ENCODE measurements at regions not wholly inside any gene's neighbourhood (a gene's known extent, or its start where the extent isn't known, plus 50 kb on each side); places are given as distances from the start of the nearest gene placed in this dataset.

DNA sequence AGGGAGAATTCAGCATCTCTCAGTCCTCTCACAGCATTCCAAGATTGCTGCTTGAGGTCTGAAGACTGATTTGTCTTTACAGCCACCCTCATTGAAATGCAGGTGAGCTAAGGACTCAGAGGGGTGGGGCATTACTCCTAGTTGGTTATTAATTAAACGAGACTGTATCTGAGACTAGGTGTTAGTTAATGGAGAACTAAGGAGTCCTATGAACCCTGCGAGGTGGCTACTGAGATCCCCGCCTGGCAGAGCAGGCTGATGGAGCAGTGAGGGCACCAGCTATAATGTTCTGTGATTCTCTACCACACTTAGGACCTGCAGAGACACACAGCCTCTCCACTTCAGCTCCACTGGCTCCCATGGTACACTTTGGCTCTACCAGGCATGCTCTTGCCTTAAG lies 215.3 kb downstream of the MID1IP1 start:
- TF ChIP-seq, protein P1, sequence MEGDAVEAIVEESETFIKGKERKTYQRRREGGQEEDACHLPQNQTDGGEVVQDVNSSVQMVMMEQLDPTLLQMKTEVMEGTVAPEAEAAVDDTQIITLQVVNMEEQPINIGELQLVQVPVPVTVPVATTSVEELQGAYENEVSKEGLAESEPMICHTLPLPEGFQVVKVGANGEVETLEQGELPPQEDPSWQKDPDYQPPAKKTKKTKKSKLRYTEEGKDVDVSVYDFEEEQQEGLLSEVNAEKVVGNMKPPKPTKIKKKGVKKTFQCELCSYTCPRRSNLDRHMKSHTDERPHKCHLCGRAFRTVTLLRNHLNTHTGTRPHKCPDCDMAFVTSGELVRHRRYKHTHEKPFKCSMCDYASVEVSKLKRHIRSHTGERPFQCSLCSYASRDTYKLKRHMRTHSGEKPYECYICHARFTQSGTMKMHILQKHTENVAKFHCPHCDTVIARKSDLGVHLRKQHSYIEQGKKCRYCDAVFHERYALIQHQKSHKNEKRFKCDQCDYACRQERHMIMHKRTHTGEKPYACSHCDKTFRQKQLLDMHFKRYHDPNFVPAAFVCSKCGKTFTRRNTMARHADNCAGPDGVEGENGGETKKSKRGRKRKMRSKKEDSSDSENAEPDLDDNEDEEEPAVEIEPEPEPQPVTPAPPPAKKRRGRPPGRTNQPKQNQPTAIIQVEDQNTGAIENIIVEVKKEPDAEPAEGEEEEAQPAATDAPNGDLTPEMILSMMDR (IDR thresholded peaks at IDR 0.05 in 8 of 11, conservative IDR thresholded peaks at IDR 0.05 in 3 of 11) = no peak
- TF ChIP-seq POLR2A (IDR thresholded peaks at IDR 0.05) = no peak

Data from spleen (tissue), 7 donors.